GM12878 (cell line): ENCODE measurements at regions not wholly inside any gene's neighbourhood (a gene's known extent, or its start where the extent isn't known, plus 50 kb on each side); places are given as distances from the start of the nearest gene placed in this dataset.

Experiments used
- CTCF ChIP-seq, 3 experiments: IDR thresholded peaks in 2 of 3; conservative IDR thresholded peaks in 1 of 3; 2 replicates each; pipeline ENCODE4 v1.5.1; 2011; ENCODE audit warnings: low read depth in 3 of 3, low read length in 3 of 3, mild to moderate bottlenecking in 3 of 3, control low read depth in 2 of 3, moderate library complexity in 2 of 3, inconsistent platforms in 1 of 3, mixed read lengths in 1 of 3; ENCODE audit not compliant: control insufficient read depth in 2 of 3, insufficient read depth in 1 of 3; ENCODE audit errors: extremely low read depth in 1 of 3
- NRF1 ChIP-seq: conservative IDR thresholded peaks from 2 replicates; pipeline ENCODE4 v1.6.1; 2011; ENCODE audit warnings: mild to moderate bottlenecking, low read depth, low read length, improper control_type of control experiment
- PBX3 ChIP-seq: IDR thresholded peaks from 2 replicates; pipeline ENCODE4 v1.6.1; 2011; ENCODE audit warnings: mild to moderate bottlenecking, low read depth, low read length, moderate library complexity; ENCODE audit not compliant: insufficient replicate concordance
- PRDM15 ChIP-seq: fragments of 450-650 bp; formaldehyde crosslinking; IDR thresholded peaks from 2 replicates; pipeline ENCODE4 v1.4.0; 2020; ENCODE audit warnings: mild to moderate bottlenecking, moderate library complexity
- SUZ12 ChIP-seq: fragments of 200-600 bp; sonication (generic); IDR thresholded peaks from one replicate; pipeline ENCODE4 v1.6.1; 2018; ENCODE audit warnings: antibody characterized with exemption, mild to moderate bottlenecking; ENCODE audit not compliant: unreplicated experiment
- ZNF207 ChIP-seq: fragments of 450-650 bp; IDR thresholded peaks from 2 replicates; pipeline ENCODE4 v1.6.1; 2014; ENCODE audit warnings: antibody characterized with exemption, mild to moderate bottlenecking, borderline replicate concordance
- ZNF24 ChIP-seq: fragments of 450-650 bp; IDR thresholded peaks from 2 replicates; pipeline ENCODE4 v1.6.1; 2017; ENCODE audit warnings: antibody characterized with exemption, mild to moderate bottlenecking

GRCh38 chr4:122041312-122041711, 89.5 kb upstream of the TRPC3 start:
- no peak for TF ChIP-seq SUZ12
- TF ChIP-seq ZNF207: no peak
- TF ChIP-seq CTCF (IDR thresholded peaks at IDR 0.05 in 2 of 3, conservative IDR thresholded peaks at IDR 0.05 in 1 of 3; ENCODE audit: control insufficient read depth in 2 of 3, extremely low read depth in 1 of 3, insufficient read depth in 1 of 3, low read depth in 3 of 3, low read length in 3 of 3): no peak
- no peak for TF ChIP-seq PRDM15 (CRISPR knock-in tag)
- TF ChIP-seq PBX3: no peak
- no peak for TF ChIP-seq NRF1
- no peak for TF ChIP-seq ZNF24
